Endodermal cell (in vitro differentiated cells): ENCODE measurements at regions not wholly inside any gene's neighbourhood (a gene's known extent, or its start where the extent isn't known, plus 50 kb on each side); places are given as distances from the start of the nearest gene placed in this dataset.

Experiments
- DNase-seq: peaks from one replicate; pipeline ENCODE4 v3.0.0-alpha.2; 2017
- H3K27ac ChIP-seq: 2 replicates; pipeline ENCODE4 v1.5.1; 2013; ENCODE audit warnings: mild to moderate bottlenecking, low read depth, low read length, moderate library complexity
- H3K27me3 ChIP-seq: 2 replicates; pipeline ENCODE4 v1.6.1; 2013; ENCODE audit warnings: mild to moderate bottlenecking, low read length, moderate library complexity; ENCODE audit not compliant: insufficient read depth, control insufficient read depth, poor library complexity, severe bottlenecking
- H3K36me3 ChIP-seq: 2 replicates; pipeline ENCODE4 v1.7.0; 2013; ENCODE audit warnings: mild to moderate bottlenecking, low read length, moderate library complexity; ENCODE audit not compliant: control insufficient read depth, insufficient read depth
- H3K4me1 ChIP-seq: one replicate; pipeline ENCODE4 v1.7.0; 2013; ENCODE audit warnings: low read length; ENCODE audit not compliant: control insufficient read depth, insufficient read depth
- H3K4me3 ChIP-seq: 2 replicates; pipeline ENCODE4 v1.5.1; 2013; ENCODE audit warnings: mild to moderate bottlenecking, low read length, moderate library complexity
- H3K9ac ChIP-seq: 2 replicates; pipeline ENCODE4 v1.6.1; 2013; ENCODE audit warnings: mild to moderate bottlenecking, low read length, moderate library complexity; ENCODE audit not compliant: poor library complexity, severe bottlenecking; ENCODE audit errors: extremely low read depth
- H3K9me3 ChIP-seq: 2 replicates; pipeline ENCODE4 v1.6.1; 2013; ENCODE audit warnings: mild to moderate bottlenecking, low read length, moderate library complexity; ENCODE audit not compliant: control insufficient read depth
- H3K27ac Mint-ChIP-seq: 2 replicates; pipeline ENCODE4 v1.8.0; 2020; ENCODE audit warnings: mixed read lengths
- H3K27me3 Mint-ChIP-seq: 2 replicates; pipeline ENCODE4 v1.8.0; 2021; ENCODE audit warnings: mild to moderate bottlenecking, mixed read lengths; ENCODE audit not compliant: insufficient read depth
- H3K36me3 Mint-ChIP-seq: 2 replicates; pipeline ENCODE4 v1.8.0; 2020; ENCODE audit warnings: low read depth, mixed read lengths
- H3K4me1 Mint-ChIP-seq: 2 replicates; pipeline ENCODE4 v1.8.0; 2020; ENCODE audit warnings: mixed read lengths
- H3K4me3 Mint-ChIP-seq: 2 replicates; pipeline ENCODE4 v1.8.0; 2020; ENCODE audit warnings: mild to moderate bottlenecking, moderate library complexity, mixed read lengths
- H3K9me3 Mint-ChIP-seq: 2 replicates; pipeline ENCODE4 v1.8.0; 2020; ENCODE audit warnings: mild to moderate bottlenecking, mixed read lengths
- CTCF ChIP-seq: fragments of 200-600 bp; sonication (generic); conservative IDR thresholded peaks from 2 replicates; pipeline ENCODE4 v1.5.0; 2021; ENCODE audit warnings: antibody characterized with exemption, mild to moderate bottlenecking
- WGBS, 2 experiments: methylation state at CpG; one replicate each; pipeline versions ENCODE4 v1.1.5 to v1.1.7; 2013; ENCODE audit warnings: missing lambda C conversion rate in 2 of 2, mixed read lengths in 1 of 2; ENCODE audit not compliant: insufficient coverage in 1 of 2, insufficient read length in 1 of 2; 5-methylcytosine and 5-hydroxymethylcytosine counted together

DNA sequence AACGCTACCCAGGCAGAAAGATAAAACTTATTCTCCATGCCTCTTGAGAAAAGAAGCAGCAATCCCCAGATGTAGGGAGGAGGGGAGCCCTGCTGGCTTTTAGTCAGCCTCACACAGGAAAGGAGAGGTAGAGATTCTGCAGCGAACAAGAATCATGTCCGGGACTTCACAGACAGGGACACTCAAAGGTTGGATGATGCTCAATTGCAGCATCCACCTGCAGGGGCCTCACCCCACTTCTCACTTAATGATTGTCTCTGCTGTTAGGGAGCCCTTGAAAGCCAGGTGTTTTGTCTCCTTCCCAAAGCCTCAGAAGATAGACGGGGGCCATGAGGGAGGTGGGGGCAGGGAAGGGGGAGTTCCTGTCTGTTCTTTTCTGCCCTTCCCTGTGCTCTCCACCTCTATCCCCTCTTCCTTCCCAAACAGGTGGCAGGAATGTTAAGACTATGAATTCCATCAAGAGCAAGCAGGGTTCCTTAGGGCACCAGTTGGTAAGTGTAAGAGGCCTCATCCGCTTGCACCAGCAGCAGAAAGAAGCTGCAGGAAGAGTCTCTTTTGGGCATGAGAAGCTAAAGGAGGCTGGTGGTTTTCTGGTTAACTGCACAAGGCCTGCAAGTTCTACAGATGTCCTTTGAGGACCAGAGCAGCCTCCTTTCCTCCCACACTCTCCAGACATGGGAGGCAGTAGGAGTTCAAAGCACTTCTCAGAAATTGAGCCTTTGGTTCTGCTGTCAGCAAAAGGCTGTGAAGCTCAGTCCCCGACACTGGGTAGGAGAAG, 154.7 kb upstream of the TNP1 start:
- H3K4me3 Mint-ChIP-seq = no peak overlapping the region
- WGBS, 2 experiments = 84% methylated on average over 2 to 6 of the region's 6 CpGs
- Histone ChIP-seq H3K4me1 (peaks cover 6% of the 10 kb centered on the region), H3K9me3 (no peaks in the 10 kb centered on the region), H3K36me3 (no peaks in the 10 kb centered on the region), H3K27me3 (no peaks in the 10 kb centered on the region), H3K9ac (no peak overlapping the region), H3K27ac (no peak overlapping the region), H3K4me3 (no peak overlapping the region)
- peaks cover 24% of the 10 kb centered on the region for H3K4me1 Mint-ChIP-seq
- TF ChIP-seq CTCF = peak; percentile 34
- H3K27me3 Mint-ChIP-seq = peaks cover 2% of the 10 kb centered on the region
- H3K36me3 Mint-ChIP-seq = no peaks in the 10 kb centered on the region
- DNase-seq = no peak
- H3K9me3 Mint-ChIP-seq = peaks cover 3% of the 10 kb centered on the region
- no peak overlapping the region for H3K27ac Mint-ChIP-seq

GRCh38 chr2:217013926-217014325, 154.1 kb upstream of the TNP1 start:
- no peak overlapping the region for H3K9ac ChIP-seq
- no peak overlapping the region for H3K4me3 ChIP-seq
- Mint-ChIP-seq H3K4me3 (no peak overlapping the region), H3K36me3 (no peaks in the 10 kb centered on the region), H3K27ac (no peak overlapping the region), H3K27me3 (peaks cover 2% of the 10 kb centered on the region), H3K4me1 (peaks cover 21% of the 10 kb centered on the region), H3K9me3 (peaks cover under 1% of the 10 kb centered on the region)
- H3K27ac ChIP-seq = no peak overlapping the region
- no peaks in the 10 kb centered on the region for H3K36me3 ChIP-seq
- peaks cover 6% of the 10 kb centered on the region for H3K4me1 ChIP-seq
- no peak for DNase-seq
- H3K9me3 ChIP-seq = no peaks in the 10 kb centered on the region
- WGBS, 2 experiments = 89% methylated on average over 2 of the region's 3 CpGs; no CpG with 5 or more reads in 1 of the 2 experiments
- TF ChIP-seq CTCF = no peak
- no peaks in the 10 kb centered on the region for H3K27me3 ChIP-seq

DNA sequence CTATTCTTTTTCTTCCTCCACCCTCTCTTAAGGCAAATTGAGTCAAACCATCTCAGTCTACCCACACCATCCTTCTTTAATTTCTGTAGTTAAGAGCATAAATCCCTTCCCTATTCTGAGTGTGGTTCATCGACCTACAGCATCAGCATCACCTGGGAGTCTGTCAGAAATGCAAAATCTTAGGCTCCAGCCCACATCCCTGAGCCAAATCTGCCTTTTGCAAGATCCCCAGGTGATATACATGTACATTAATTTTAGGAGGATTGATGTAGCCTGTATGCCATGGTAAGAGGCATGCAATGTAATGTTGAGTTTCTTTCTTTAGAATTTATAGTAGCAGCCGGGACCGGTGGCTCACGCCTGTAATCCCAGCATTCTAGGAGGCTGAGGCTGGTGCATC, 151.7 kb upstream of the TNP1 start:
- no peaks in the 10 kb centered on the region for H3K27me3 ChIP-seq
- no peaks in the 10 kb centered on the region for H3K4me1 ChIP-seq
- DNase-seq = no peak
- H3K4me3 ChIP-seq = no peak overlapping the region
- Mint-ChIP-seq H3K4me3 (no peak overlapping the region), H3K9me3 (no peaks in the 10 kb centered on the region), H3K36me3 (no peaks in the 10 kb centered on the region), H3K27me3 (peaks cover 2% of the 10 kb centered on the region), H3K4me1 (peaks cover 5% of the 10 kb centered on the region), H3K27ac (no peak overlapping the region)
- 92 to 100% methylated on average over 2 to 4 of the region's 4 CpGs for WGBS, 2 experiments
- TF ChIP-seq CTCF = no peak
- H3K27ac ChIP-seq = no peak overlapping the region
- H3K36me3 ChIP-seq = no peaks in the 10 kb centered on the region
- no peaks in the 10 kb centered on the region for H3K9me3 ChIP-seq
- H3K9ac ChIP-seq = no peak overlapping the region
